GM18907 (cell line): ENCODE measurements at regions not wholly inside any gene's neighbourhood (a gene's known extent, or its start where the extent isn't known, plus 50 kb on each side); places are given as distances from the start of the nearest gene placed in this dataset.

Source experiments
- ATAC-seq: cut with Tn5 transposase; IDR thresholded peaks from one replicate; pipeline ENCODE4 v1.9.1; 2021; ENCODE audit warnings: mild to moderate bottlenecking, moderate library complexity; ENCODE audit not compliant: unreplicated experiment

DNA sequence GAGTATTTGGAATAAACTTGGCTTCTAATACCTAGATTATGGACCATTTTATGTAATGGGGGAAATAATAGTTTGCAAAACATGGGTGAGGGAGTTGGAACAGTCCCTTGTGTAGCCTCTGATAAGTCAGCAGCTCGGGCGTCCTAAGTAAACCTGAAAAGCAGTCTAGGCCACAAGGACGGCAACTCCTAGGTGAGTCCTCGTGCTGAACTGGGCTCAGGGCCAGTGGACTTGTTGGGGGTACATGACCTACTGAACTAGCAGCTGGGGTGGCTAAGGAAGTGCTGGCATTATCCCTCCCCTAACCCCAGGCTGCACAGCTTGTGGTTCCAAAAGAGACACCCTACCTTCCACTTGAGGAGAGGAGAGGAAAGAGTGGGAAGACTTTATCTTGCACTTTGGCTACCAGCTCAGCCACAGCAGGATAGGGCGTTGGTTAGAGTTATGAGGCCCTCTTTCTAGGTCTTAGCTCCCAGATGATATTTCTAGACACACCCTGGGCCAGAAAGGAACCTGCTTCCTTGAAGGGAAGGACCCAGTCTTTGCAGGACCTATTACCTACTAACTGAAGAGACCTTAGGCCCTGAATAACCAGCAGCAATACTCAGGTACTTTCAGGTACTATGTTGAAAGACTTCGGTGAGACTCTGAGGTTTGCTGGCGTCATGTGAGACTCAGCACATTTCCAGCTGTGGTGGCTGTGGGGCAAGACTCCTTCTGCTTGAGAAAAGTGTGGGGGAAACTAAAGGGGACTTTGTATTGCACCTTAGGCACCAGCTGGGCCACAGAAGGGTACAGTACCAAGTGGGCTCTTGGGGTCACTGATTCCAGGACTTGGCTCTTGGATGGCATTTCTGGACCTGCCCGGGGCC, 71.0 kb downstream of the AQP4 start:
- no peak for ATAC-seq

DNA sequence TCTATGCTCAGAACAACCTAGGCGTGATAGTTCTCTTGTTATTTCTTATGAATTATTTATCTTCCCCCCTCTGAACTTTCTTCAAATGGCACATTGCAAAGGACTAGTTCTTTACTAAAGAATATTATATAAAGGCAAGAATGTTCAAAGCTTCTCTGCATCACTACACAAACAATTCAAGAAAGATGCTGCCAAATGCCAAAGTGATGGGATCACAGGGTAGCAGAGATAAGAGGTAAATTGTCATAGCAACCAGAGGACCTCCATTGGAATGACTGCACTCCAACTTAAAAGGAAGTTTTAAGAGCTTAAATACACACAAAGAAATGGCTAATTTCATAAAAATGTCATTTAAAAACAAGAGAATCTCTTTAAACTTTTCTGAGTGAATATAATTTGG, 72.8 kb downstream of the AQP4 start:
- ATAC-seq, result no peak

DNA sequence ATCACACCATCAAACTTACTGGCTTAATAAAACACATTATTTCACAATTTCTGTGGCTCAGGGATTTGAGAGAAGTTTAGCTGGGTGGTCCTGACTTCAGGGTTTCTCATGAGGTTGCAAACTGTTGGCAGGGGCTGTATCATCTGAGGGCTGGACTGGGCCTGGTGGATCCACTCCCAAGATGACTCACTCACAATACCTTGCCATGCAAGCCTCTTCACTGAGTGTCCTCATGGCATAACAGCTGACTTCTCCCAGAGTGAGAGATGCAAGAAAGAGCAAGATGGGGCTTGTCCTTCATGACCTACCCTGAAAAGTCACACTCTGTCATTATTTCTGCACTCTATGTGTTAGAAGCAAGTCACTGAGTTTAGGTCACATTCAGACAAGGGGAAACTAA, 73.8 kb downstream of the AQP4 start:
- no peak for ATAC-seq

DNA sequence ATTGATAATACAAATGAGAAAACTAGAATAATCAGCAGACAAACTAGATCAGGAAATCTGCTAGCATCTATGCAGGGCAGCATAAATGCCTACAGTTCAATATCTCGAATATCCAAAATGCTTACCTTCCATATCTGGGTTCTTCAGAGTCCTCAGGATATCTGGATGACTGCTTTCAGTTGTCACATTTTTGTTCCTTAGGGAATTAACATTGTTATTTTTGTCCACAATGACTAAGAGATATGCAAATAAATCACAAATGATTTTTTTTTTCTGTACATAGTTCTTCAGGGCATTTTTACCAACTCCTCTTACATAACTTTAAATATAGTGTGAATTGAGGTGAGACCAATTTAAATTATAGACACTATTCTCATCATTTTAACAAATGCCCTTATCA, 80.9 kb downstream of the AQP4 start:
- ATAC-seq, result no peak

DNA sequence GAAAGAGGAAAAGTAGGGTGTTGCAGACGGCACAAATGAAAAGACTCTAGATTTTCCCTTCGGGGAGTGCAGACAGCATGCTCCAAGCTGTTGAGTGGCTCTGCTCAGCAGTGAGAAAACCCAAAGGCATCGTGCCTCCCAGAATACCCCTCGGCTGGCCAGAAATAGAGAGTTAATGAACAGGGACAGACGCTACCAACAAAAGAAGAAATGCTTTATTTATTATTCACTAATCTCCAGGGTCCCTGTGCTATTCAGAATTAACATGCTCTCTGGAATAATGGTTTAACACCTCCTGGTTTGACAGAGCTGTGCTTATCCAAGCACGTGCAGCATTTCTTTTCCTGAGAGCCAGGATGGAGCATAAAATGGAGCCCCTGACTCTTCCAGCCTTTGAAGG, 82.3 kb downstream of the AQP4 start:
- ATAC-seq, result no peak

DNA sequence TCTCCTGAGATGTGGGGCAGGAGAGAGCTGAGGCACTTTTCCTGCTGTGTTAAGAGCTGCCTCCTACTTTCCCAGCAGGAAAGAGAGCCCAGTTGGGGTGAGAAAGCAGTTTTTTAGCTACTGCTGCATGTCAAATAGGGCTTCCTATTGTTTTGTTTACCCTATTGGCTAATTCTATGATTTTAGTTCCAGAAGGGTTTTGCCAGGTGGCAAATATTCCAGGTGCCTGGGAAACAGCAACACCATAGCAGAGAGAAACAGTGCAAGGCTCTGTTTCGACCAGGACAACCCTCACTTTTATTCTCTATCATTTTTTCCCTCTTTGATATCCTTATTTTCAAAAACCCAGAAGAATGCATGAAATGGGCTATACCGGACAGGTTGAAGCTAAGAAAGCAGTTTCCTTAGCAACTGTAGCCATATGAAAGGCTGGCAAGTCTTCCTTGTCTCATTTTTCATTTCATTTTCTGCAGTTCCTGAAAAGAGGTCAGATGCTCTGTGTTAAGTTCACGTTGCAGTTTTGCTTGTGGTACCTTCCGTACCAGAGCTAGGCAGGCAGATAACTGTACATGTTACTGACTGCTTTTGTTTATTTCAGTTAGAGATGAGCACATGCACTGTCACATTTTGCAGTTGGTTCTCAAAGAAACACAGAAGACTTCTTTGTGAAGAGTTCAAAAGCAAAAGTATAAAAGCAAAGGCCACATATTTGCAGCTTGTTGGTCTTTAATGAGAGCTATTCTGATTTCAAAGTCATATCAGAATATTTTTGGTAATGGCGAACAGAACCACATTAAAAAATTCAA, 84.8 kb downstream of the AQP4 start:
- ATAC-seq, result no peak

DNA sequence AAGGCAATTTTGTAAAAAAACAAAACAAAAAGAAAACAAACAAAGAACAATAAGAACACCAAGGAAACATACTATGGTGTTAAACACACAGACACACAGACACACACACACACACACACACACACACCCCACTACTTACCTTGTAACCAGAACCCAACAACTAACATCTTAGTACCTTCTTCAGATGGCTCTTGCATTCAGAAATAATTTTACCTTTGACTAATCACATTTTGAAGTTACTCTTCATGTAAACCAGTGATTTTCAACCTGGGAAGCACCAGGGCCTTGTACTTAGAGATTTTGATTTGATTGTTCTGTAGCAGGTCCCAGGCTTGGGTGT, 87.5 kb downstream of the AQP4 start:
- ATAC-seq, result no peak

DNA sequence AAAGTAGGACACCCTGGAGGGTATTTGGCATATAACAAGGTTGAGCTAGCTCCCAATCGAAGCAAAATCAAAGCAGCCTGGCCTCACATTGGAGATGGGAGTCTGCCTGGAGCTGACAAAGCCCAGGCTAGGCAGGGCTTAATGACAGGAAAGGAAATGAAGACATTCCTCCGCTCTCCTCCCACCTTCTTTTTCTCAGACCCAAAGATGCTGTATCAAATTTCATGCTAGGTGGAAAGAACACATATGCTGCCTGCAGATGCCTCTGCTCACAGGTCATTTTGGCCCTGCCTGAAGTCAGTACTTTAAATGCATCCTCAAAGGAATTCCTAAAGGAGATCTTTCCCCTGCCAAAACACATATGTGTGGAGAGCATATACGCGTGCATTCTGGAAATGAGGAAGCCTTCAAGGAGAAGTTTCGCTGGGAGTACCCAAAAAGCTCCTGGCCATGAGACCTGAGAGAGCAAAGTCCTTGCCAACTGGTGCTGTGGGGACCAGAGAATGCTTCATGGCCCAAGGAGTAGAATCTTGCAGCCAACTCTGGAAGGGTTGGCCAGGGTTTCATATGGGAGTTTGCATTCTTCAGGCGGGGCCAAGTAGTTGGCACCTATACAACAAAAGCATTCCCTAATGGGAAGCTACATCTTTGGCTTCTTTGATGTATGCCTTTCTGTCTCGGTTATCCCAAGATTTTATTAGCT, 88.0 kb downstream of the AQP4 start:
- ATAC-seq, result no peak

DNA sequence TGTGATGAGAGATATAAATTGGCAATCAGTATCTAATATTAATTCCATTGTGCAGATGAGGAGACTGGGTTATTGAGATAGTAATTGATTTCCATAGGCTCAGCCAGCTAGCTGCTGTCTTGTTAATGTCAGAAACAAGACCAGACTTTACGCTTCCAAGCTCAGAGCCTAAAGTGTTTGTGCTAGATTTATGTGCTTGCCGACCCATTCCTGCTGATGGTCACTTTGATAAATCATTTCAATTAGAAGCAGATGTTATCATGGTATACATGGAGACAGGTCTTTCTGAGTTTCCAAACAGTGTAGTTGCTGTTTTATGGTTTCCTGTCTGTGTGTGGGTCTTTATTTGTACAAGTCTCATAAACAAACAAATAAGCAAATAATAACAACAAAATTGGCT, 92.8 kb downstream of the AQP4 start:
- ATAC-seq, result no peak

DNA sequence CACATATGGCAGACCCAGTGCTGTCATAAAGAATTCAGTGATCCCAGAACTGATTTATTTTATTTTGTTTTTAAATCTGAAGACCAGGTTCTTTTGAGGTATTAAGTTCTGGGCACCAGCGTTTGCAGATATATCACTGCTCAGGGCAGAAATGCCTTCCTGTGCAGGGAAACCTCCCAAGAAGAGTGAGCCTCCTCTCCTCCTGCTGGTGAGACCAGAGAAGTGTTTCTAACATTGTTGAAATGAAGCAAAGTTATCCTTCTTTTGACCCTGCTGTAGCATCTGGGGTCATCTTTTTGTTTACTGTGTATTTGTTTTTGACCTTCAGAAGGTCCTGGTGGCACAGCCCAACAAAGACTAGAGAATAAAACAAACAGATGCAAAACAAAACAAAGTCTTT, 94.0 kb downstream of the AQP4 start:
- ATAC-seq, result no peak

DNA sequence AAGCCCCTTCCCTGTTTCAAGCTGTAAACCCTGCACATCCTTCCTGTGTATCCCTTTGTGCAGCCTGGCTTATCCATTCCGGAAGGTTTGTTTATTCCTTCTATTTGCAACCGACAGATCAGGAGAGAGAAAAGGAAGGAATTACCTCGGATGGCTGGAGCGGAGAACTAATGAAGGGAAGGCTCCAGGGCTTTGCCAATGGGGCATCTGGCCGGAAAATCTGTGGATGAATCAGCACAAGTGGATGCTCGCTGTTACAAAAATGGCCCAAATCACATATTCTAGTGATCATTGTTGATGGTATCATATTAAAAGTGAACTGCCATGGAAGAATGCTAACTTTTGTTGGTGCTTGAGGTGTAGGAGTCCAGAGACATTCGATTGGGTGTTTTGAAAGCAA, 97.1 kb downstream of the AQP4 start:
- no peak for ATAC-seq

DNA sequence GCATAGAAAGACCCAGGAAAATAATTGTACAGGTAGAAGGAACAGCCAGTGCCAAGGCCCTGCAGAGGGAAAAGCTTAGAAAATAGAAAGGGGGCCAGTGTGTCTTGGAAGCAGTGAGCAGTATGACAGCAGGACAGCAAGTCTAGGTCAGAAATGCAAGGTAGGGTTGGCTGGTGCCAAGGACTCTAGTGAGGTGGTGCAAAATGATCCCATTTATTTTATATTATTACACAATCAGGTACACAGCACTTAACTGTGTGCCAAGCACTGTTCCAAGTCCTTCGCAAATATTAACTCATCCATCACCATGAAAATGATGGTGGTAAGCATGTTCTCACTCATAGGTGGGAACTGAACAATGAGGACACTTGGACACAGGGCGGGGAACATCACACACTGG, 100.0 kb downstream of the AQP4 start:
- ATAC-seq, result no peak

DNA sequence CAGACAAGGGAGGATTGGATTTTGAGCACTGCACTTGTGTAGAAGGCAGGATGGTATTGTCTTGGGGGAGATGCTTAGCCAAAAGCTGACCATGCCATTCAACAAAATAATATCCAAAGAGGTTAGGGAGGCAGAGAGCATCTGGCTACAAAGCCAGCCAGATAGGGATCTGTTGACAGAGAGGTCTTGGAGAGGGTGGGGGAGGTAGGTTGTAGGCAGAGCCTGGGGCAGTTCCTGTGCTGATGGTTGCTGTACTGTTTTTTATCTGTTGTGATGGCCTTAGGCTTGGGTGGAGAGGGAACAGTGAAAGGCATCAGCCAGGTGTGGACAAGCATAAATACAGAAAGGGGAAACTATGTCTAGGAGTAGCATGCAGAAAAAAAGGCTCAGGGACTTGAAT, 100.9 kb downstream of the AQP4 start:
- no peak for ATAC-seq

DNA sequence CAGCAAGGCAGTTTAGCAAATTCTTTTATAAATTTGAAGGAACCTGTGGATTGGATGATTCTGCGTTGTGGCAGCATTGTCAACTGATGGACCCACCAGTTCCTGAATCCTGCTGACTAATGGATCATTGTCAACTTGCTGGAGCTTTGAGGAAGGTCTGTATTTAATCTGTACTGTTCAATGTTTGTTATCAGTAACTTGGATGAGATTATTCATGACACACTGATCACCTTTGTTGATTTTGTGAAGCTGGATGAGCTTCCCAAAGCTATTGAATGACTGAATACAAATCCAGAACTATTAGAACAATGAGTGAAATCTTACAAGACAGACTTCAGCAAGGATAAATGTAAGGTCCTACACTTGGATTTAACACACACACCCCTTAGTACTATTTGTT, 101.3 kb downstream of the AQP4 start:
- ATAC-seq, result no peak

DNA sequence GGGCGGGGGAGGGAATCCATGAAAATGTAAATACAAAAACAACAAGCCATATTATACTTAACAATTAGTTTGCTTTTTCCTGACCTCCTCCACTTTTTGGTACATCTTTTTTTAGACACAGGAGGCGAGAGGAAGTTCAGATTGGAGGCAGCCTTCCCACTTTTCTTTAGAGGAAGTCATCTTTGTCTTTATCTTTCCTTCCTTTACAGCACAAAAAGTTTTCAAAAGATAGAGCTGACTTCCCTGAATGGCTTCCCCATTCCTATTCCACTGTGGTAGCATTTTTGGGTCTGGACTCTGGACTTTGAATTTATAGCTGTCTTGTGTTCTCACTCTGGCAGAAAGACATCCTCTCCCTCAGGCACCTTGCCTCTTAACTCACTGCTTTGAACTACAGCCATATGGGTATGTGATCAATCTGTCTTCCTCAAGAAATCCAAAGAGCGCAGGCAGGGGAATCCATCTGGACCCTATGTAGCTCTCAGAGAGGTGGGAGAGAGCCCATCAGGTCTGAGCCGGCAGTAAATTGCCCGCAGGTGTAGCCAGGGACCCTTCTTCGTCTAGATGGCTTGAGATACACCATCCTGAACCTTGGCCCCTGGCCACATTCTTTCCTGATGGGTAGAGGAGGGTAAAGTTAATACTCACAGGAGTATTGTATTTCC, 101.9 kb downstream of the AQP4 start:
- ATAC-seq, result no peak

DNA sequence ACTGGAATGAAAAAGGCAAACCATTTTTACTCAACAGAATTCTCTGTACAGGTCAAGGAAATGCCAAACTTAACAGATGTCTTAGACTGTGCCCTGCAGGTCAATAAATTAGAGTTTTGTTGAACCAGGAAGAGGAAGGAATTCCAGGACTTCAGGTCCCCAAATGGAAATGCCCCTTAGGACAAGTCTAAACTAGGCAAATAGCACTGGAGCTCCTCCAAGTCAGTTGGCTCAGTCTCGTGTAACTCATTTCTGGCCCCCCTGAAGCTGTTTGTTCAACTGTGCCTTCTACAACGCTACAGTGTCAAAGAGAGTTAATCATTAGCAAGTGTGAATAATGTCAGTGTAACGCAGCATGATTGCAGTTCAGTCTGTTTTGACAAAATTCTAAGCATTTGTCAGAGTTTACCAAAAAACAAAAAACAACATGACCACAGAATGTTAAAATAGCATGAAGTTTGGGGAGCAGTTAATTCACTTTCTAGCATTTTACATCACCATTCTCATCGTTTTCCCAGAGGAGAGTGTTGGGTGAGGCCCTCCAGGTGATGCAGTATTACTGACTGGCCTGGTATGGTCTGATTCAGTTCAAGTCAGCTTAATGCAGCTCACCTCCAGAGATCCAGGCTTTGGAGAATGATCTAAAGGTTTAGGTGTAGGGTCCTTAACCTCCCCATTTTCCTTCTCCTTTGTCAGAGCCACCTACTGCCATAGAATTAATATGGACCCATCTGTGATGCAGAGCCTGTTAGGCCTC, 108.1 kb downstream of the AQP4 start:
- ATAC-seq, result no peak

DNA sequence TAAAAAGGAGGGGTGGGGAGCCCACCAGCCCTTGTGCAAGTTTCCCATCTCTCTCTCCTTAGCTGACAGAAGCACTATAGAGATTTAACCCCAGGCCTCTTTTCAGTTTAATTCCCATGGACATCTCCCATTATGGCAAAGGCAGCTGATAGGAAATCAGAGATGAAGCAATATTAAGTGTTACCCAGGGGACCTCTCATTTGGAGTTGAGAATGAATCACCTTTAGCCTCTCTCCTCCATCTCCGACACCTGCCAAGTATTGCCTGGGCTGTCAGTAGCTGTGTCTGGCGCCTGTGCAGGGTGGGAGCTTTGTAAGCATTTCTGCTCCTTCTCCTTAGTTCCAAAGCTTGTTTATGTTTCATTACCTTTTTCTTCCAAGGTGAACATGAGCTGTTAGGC, 109.0 kb downstream of the AQP4 start:
- no peak for ATAC-seq

DNA sequence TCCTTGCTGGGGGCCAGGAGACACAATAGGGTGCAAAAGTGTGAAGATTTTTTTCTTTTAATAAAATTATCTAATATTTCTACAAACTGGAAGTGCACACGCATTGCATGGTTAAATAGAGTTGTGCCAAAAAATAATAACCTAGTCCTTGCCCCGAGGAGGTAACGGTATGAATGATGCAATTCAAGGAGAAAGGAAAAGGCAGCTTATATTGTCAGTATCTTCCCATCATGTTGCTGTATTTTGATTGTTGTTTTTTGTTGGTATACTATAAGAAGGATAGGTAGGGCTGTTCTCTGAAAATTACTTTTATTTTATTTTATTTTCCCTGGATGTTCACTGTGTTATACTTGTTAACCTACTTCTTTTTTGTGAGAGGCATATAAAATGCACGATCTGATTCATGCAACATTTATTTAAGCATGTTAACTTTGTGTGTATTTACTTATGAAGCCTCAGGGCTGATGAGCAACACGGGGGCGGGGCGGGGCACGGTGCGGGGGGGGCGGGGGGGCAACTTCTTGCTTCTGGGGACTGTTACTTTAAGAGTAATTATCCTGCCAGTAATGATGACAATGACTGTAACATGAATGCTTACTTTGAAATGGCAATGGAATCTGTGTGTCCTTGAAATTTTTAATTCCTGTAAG, 118.6 kb downstream of the AQP4 start:
- no peak for ATAC-seq

DNA sequence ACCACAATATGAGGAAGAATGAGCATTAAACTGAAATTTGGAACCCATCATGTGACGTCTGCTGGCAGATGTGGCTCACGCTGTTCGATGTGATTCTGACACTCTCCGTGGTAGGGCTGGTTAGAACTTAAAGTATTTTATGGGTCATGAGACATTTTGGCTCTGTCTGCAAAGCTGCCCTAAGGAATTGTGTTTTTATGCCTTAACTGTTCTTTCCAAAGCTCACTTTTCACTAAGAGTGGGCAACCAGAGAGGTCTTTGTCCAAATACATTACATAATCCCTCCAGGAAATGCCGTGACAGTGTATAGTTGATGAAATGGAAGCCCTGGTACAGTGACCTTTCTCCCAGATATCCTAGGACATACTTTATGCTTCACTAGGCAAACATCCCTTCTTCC, 119.1 kb downstream of the AQP4 start:
- no peak for ATAC-seq
